GM12878 (cell line): ENCODE measurements at regions not wholly inside any gene's neighbourhood (a gene's known extent, or its start where the extent isn't known, plus 50 kb on each side); places are given as distances from the start of the nearest gene placed in this dataset.

Source experiments
- ATAC-seq: fragments of 200-7000 bp; cut with Tn5 transposase; 3 replicates; pipeline ENCODE4 v1.9.1; 2020; ENCODE audit warnings: mild to moderate bottlenecking, moderate library complexity
- BruUV-seq: library from RNA; stranded (reverse); fragments of 400-500 nt; replicated peaks from 2 replicates; lab custom pipeline; 2021; lab: Mats Ljungman, UMichigan
- CTCF ChIA-PET: fragments of 300-600 bp; sonication (Branson Sonifier 250); formaldehyde crosslinking; extraction: SDS; loops from one replicate; lab custom pipeline; 2021; ENCODE audit warnings: inconsistent platforms; lab: Yijun Ruan, JAX
- POLR2A ChIA-PET: fragments of 350-600 bp; formaldehyde crosslinking; extraction: SDS; loops from one replicate; lab custom pipeline; 2021; ENCODE audit warnings: inconsistent platforms; lab: Charles Lee
- RAD21 ChIA-PET: fragments of 300-600 bp; sonication (Branson Sonifier 250); formaldehyde crosslinking; loops from one replicate; lab custom pipeline; 2023; ENCODE audit warnings: antibody characterized with exemption; ENCODE audit not compliant: unreplicated experiment; lab: Charles Lee
- SMC1A ChIA-PET: fragments of 300-600 bp; sonication (Branson Sonifier 250); formaldehyde crosslinking; loops from one replicate; lab custom pipeline; 2023; ENCODE audit not compliant: unreplicated experiment, uncharacterized antibody; lab: Charles Lee
- DNase-seq: peaks from one replicate; pipeline ENCODE4 v3.0.0-alpha.2; 2011; ENCODE audit warnings: low read depth, low spot score
- FAIRE-seq: peaks from 3 replicates; lab custom pipeline; 2011; peaks lifted over from hg19 to GRCh38; lab: Jason Lieb, UNC
- H2AFZ ChIP-seq: 2 replicates; pipeline ENCODE4 v1.6.0; 2011; ENCODE audit warnings: low read depth, low read length, control low read depth; ENCODE audit not compliant: control insufficient read depth
- H3K27ac ChIP-seq: 2 replicates; pipeline ENCODE4 v1.5.1; 2011; ENCODE audit warnings: control low read depth; ENCODE audit not compliant: control insufficient read depth, insufficient read depth
- H3K27me3 ChIP-seq, 2 experiments: replicated peaks in 1 of 2; 2 replicates each; pipeline versions ENCODE4 v1.6.0 to v1.6.1; 2011; ENCODE audit warnings: low read length in 1 of 2; ENCODE audit not compliant: control insufficient read depth in 2 of 2, insufficient read depth in 2 of 2
- H3K36me3 ChIP-seq, 2 experiments: 2 replicates each; pipeline ENCODE4 v1.5.1; 2011; ENCODE audit warnings: low read length in 1 of 2; ENCODE audit not compliant: control insufficient read depth in 2 of 2, insufficient read depth in 2 of 2
- H3K4me1 ChIP-seq: 2 replicates; pipeline ENCODE4 v1.6.1; 2011; ENCODE audit warnings: mild to moderate bottlenecking, low read length, moderate library complexity, mixed read lengths; ENCODE audit not compliant: control insufficient read depth, insufficient read depth
- H3K4me2 ChIP-seq: 2 replicates; pipeline ENCODE4 v1.6.0; 2011; ENCODE audit warnings: control low read depth; ENCODE audit not compliant: control insufficient read depth, insufficient read depth
- H3K4me3 ChIP-seq: fragments of 200-600 bp; sonication (generic); 2 replicates; pipeline ENCODE4 v1.5.1; 2016
- H3K79me2 ChIP-seq: 2 replicates; pipeline ENCODE4 v1.6.0; 2011; ENCODE audit warnings: low read length; ENCODE audit not compliant: control insufficient read depth, insufficient read depth
- H3K9ac ChIP-seq: 2 replicates; pipeline ENCODE4 v1.8.0; 2011; ENCODE audit warnings: low read length, control low read depth, mixed read lengths; ENCODE audit not compliant: control insufficient read depth, insufficient read depth
- H3K9me3 ChIP-seq: replicated peaks from 3 replicates; pipeline ENCODE4 v1.5.1; 2011; ENCODE audit warnings: mild to moderate bottlenecking, low read length; ENCODE audit not compliant: control insufficient read depth, insufficient read depth
- H4K20me1 ChIP-seq: 2 replicates; pipeline ENCODE4 v1.6.0; 2011; ENCODE audit not compliant: control insufficient read depth, insufficient read depth
- ATF3 ChIP-seq: IDR thresholded peaks from 2 replicates; pipeline ENCODE4 v1.6.1; 2011; ENCODE audit warnings: low read depth, mild to moderate bottlenecking, low read length, moderate library complexity, borderline replicate concordance; ENCODE audit errors: extremely low read depth
- BCL11A ChIP-seq: IDR thresholded peaks from 2 replicates; pipeline ENCODE4 v1.6.1; 2011; ENCODE audit warnings: low read depth, low read length
- HCFC1 ChIP-seq: fragments of 150-350 bp; IDR thresholded peaks from 2 replicates; pipeline ENCODE4 v1.6.1; 2014; ENCODE audit warnings: low read length
- HDAC2 ChIP-seq: fragments of 200-600 bp; sonication (generic); IDR thresholded peaks from 2 replicates; pipeline ENCODE4 v1.6.1; 2017
- HSF1 ChIP-seq: fragments of 150-350 bp; IDR thresholded peaks from 2 replicates; pipeline ENCODE4 v1.6.1; 2014; ENCODE audit warnings: mild to moderate bottlenecking, low read depth, low read length
- JUNB ChIP-seq: IDR thresholded peaks from 2 replicates; pipeline ENCODE4 v1.6.1; 2016; ENCODE audit warnings: antibody characterized with exemption, mild to moderate bottlenecking
- JUND ChIP-seq: IDR thresholded peaks from 2 replicates; pipeline ENCODE4 v1.6.1; 2012; ENCODE audit warnings: low read depth, mild to moderate bottlenecking, low read length, improper control_type of control experiment, moderate library complexity
- MTA2 ChIP-seq: fragments of 450-650 bp; IDR thresholded peaks from 2 replicates; pipeline ENCODE4 v1.6.1; 2016; ENCODE audit warnings: low read depth, mild to moderate bottlenecking, moderate library complexity
- MYC ChIP-seq: IDR thresholded peaks from 2 replicates; pipeline ENCODE4 v1.6.1; 2011; ENCODE audit warnings: mild to moderate bottlenecking, low read length, moderate library complexity, inconsistent platforms; ENCODE audit not compliant: insufficient read depth, insufficient replicate concordance, insufficient read length, severe bottlenecking
- NKRF ChIP-seq: fragments of 450-650 bp; conservative IDR thresholded peaks from 2 replicates; pipeline ENCODE4 v1.6.1; 2017; ENCODE audit warnings: mild to moderate bottlenecking, moderate library complexity
- NR2C1 ChIP-seq: fragments of 450-650 bp; IDR thresholded peaks from 2 replicates; pipeline ENCODE4 v1.6.1; 2017; ENCODE audit warnings: antibody characterized with exemption, mild to moderate bottlenecking, moderate library complexity
- RELB ChIP-seq: fragments of 450-650 bp; IDR thresholded peaks from 2 replicates; pipeline ENCODE4 v1.6.1; 2017; ENCODE audit warnings: low read depth, mild to moderate bottlenecking, moderate library complexity
- SMARCA5 ChIP-seq: fragments of 450-650 bp; IDR thresholded peaks from 2 replicates; pipeline ENCODE4 v1.6.1; 2017; ENCODE audit warnings: mild to moderate bottlenecking
- SRF ChIP-seq, 2 experiments: IDR thresholded peaks; 2 replicates each; pipeline ENCODE4 v1.6.1; 2011; ENCODE audit warnings: low read depth in 2 of 2, low read length in 2 of 2, mild to moderate bottlenecking in 1 of 2, moderate library complexity in 1 of 2
- TARDBP ChIP-seq: IDR thresholded peaks from 2 replicates; pipeline ENCODE4 v1.6.1; 2016; ENCODE audit warnings: borderline replicate concordance
- YBX1 ChIP-seq: fragments of 450-650 bp; IDR thresholded peaks from 2 replicates; pipeline ENCODE4 v1.6.1; 2016; ENCODE audit warnings: antibody characterized with exemption
- ZSCAN29 ChIP-seq: fragments of 450-650 bp; IDR thresholded peaks from 2 replicates; pipeline ENCODE4 v1.6.1; 2017; ENCODE audit warnings: mild to moderate bottlenecking, moderate library complexity
- in situ Hi-C: fragments of 300-500 bp; cut with MboI; formaldehyde crosslinking; loops from 9 replicates; pipeline ENCODE4 v1.14.3; 2018; ENCODE audit warnings: mixed read lengths
- intact Hi-C: fragments of 100-400 bp; cut with micrococcal nuclease; formaldehyde crosslinking; loops from one replicate; pipeline ENCODE4 v1.14.2; 2022; ENCODE audit not compliant: unreplicated experiment
- TF ChIP-seq, protein P1 (sequence below): IDR thresholded peaks from 2 replicates; pipeline ENCODE4 v1.6.1; 2012; ENCODE audit warnings: low read depth, low read length, improper control_type of control experiment

DNA sequence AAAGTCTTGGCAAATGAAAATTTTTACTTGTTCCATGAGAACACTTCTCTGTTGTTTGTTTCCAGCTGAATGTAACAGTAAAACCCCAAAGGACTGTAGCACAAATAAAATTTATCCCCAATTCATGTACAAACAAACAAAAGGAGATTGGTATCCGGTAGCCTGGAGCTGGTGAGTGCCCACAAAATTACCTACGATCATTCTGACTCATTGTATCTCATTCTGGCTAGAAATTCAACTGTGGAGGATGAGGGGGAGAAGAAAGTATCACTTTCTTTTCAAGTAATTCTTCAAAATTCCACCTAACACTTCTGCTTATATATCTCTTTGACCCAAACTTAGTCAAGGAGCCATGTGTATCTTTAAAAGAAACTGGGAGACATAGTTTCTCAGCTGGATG is 268.5 kb downstream of the ALG10B start (continued):
- no peak for TF ChIP-seq NKRF

GRCh38 chr12:38586789-38587188 is 270.2 kb downstream of the ALG10B start:
- H3K4me2 ChIP-seq = no peak overlapping the region
- in situ Hi-C loops = no loop called here
- H3K4me1 ChIP-seq = no peaks in the 10 kb centered on the region
- ChIA-PET RAD21 (interaction anchor here (0.6 kb wide), 1 partner anchor 46 kb away, joined by 3 read pairs; no protein-coding TSS in a partner anchor), SMC1A (interaction anchor here (1.2 to 1.6 kb wide), 3 partner anchors 10 to 18 kb away, joined by 3 to 6 read pairs (median 4); no protein-coding TSS in a partner anchor), CTCF (interaction anchor here (1.3 kb wide), 1 partner anchor 329 kb away, joined by 4 read pairs; no protein-coding TSS in a partner anchor), POLR2A (no interaction called here)
- H3K27me3 ChIP-seq = no peaks in the 10 kb centered on the region
- no peak for TF ChIP-seq JUNB
- TF ChIP-seq SRF (IDR thresholded peaks at IDR 0.05; ENCODE audit: low read depth in 2 of 2, low read length in 2 of 2) = no peak
- no peak for TF ChIP-seq BCL11A
- TF ChIP-seq HDAC2 = no peak
- no peak for TF ChIP-seq MYC
- no peak for TF ChIP-seq TARDBP
- TF ChIP-seq, protein P1, sequence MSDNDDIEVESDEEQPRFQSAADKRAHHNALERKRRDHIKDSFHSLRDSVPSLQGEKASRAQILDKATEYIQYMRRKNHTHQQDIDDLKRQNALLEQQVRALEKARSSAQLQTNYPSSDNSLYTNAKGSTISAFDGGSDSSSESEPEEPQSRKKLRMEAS = no peak
- no peak for TF ChIP-seq RELB
- no peak for TF ChIP-seq NR2C1
- TF ChIP-seq YBX1 = no peak
- TF ChIP-seq HSF1 = no peak
- TF ChIP-seq HCFC1 = no peak
- TF ChIP-seq JUND = no peak
- TF ChIP-seq ZSCAN29 = no peak
- no peak for TF ChIP-seq SMARCA5
- TF ChIP-seq MTA2 = no peak
- TF ChIP-seq ATF3 = no peak
- no peaks in the 10 kb centered on the region for H4K20me1 ChIP-seq
- no peak for DNase-seq
- H3K79me2 ChIP-seq = no peaks in the 10 kb centered on the region
- no peak for FAIRE-seq
- no peak overlapping the region for H2AFZ ChIP-seq
- no peak overlapping the region for H3K4me3 ChIP-seq
- ATAC-seq = no peak
- no TSS peak for BruUV-seq
- no peak overlapping the region for H3K9ac ChIP-seq
- intact Hi-C loops = loop anchor here (10.0 kb wide), 2 partner anchors 262 to 318 kb away; partner anchors contain the start of gene CPNE8
- no peaks in the 10 kb centered on the region for H3K36me3 ChIP-seq
- H3K9me3 ChIP-seq = no peaks in the 10 kb centered on the region
- no peak overlapping the region for H3K27ac ChIP-seq
